GM21717 (cell line): ENCODE measurements at regions not wholly inside any gene's neighbourhood (a gene's known extent, or its start where the extent isn't known, plus 50 kb on each side); places are given as distances from the start of the nearest gene placed in this dataset.

Experiments
- ATAC-seq: cut with Tn5 transposase; IDR thresholded peaks from one replicate; pipeline ENCODE4 v1.9.1; 2021; ENCODE audit warnings: mild to moderate bottlenecking, moderate library complexity; ENCODE audit not compliant: unreplicated experiment

DNA sequence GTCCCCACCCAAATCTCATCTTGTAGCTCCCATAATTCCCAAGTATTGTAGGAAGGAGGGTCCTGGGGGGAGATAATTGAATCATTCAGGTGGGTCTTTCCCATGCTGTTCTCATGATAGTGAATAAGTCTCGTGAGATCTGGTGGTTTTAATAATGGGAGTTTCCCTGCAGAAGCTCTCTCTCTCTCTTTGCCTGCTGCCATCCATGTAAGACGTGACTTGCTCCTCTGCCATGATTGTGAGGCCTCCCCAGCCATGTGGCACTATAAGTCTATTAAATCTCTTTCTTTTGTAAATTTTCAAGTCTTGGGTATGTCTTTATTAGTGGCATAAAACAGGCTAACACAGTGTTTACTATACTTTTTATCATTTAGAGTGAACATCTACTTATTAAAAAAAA lies 338.8 kb downstream of the ANKRD7 start:
- no peak for ATAC-seq

- ATAC-seq: no peak
These were observed 348.1 kb downstream of the ANKRD7 start for GRCh38 chr7:118572604-118573003.

- ATAC-seq: no peak
These were observed 348.6 kb downstream of the ANKRD7 start for GRCh38 chr7:118573085-118573484.

- ATAC-seq: no peak
These were observed 351.0 kb downstream of the ANKRD7 start for GRCh38 chr7:118575393-118575948.

DNA sequence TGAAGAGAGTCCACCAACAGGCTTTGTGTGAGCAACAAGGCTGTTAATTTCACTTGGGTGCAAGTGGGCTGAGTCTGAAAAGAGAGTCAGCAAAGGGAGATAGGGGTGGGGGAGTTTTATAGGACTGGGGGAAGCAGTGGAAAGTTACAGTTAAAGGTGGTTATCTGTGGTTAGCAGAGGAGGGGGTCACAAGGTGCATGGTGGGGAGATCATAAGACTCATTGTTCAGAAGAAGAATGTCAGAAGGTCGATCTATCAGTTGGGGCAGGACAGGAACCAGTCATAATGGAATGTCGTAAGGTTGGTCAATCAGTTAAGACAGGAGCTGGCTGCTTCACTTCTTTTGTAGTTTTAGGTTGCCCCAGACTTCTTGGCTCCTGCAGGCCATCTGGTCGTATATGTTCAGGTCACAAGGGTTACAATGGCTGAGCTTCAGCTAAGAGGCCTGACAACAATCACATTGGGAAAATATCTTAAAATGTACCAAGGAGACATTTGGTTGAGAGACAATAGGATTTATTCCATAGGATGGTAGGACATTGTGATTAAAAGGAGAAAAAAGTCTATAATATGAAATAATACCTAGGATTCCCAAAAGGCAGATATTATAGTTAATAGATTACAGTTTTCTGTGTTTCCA lies 356.4 kb downstream of the ANKRD7 start:
- no peak for ATAC-seq

GRCh38 chr7:118583641-118584040 lies 359.1 kb downstream of the ANKRD7 start:
- ATAC-seq: no peak

- ATAC-seq: no peak
These were observed 361.7 kb downstream of the ANKRD7 start for GRCh38 chr7:118586248-118586647.

- peak; percentile 88 for ATAC-seq
These were observed 365.6 kb downstream of the ANKRD7 start for GRCh38 chr7:118590107-118590506.

GRCh38 chr7:118602090-118602489 lies 377.6 kb downstream of the ANKRD7 start:
- no peak for ATAC-seq

- no peak for ATAC-seq
These were observed 382.1 kb downstream of the ANKRD7 start for GRCh38 chr7:118606602-118607001.

- ATAC-seq: no peak
These were observed 384.7 kb downstream of the ANKRD7 start for GRCh38 chr7:118609207-118609606.

- no peak for ATAC-seq
These were observed 391.2 kb downstream of the ANKRD7 start for GRCh38 chr7:118615681-118616080.

DNA sequence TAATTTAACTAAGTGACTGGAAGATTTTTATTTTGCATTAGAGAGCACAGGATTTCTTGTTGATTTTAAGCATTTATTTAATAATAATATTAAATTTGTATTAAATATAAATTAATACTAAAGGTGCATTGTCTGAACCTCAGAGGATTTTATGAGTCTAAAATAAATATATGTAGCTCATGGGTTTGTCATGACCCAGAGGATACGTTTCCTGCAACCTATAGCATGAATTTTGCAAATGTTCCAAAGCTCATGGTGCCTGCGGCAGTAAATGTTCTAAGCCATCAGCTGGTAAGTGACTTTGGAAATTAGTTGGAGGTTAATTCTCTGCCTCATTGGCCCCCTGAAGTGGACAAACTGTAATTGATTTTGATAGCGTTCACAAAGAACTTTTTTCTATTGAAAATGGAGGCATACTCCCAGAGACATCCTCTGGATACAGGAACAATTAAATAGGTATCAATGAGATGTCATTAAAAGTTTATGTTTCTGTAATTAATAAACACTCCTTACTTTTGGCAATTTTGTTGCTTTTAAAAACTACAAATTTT lies 397.4 kb downstream of the ANKRD7 start:
- ATAC-seq: no peak

- no peak for ATAC-seq
These were observed 402.2 kb downstream of the ANKRD7 start for GRCh38 chr7:118626739-118627138.

DNA sequence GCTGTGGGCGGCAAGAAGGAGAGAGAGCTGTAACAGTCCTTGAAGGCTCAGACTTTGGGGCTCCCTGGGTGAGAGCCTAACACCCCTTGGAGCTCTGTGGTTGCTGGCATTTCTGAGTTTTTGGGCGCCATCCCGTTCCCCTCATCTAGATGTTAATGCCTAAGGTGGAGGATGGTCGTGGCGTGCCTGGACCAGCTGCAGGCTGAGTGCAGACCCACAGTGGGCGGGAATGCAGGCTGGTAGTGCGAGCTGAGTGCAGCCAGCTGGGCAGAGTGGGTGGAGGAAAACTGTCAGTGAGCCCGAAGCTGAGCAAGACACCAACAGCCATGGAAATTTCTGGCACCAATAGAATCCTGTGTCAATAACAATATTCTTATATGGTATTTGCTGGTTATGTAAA lies 403.0 kb downstream of the ANKRD7 start:
- ATAC-seq: no peak

- ATAC-seq: no peak
These were observed 405.5 kb downstream of the ANKRD7 start for GRCh38 chr7:118629898-118630438.

GRCh38 chr7:118642396-118642795 lies 417.9 kb downstream of the ANKRD7 start:
- ATAC-seq: no peak

DNA sequence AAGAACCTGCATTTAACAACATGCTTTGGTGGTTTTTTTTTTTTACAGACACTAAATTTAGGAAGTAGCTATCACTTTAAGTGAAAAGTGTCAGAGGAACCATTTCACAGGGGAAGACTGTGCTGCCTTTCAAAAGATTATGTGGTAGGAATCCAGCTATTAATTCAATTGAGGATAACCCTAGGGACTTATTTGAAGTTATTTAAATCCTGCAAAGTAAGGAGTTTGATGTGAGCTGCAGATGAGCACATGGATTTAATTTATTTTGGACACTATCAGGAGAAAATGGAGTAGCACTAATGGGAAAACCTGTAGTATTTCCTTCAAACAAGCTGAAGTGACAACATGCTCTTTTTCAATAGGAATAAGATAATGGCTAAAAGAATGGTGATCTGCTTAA lies 419.8 kb downstream of the ANKRD7 start:
- no peak for ATAC-seq

- ATAC-seq: no peak
These were observed 423.5 kb downstream of the ANKRD7 start for GRCh38 chr7:118648002-118648401.

- peak; percentile 96 for ATAC-seq
These were observed 433.0 kb downstream of the ANKRD7 start for GRCh38 chr7:118657391-118658005.

DNA sequence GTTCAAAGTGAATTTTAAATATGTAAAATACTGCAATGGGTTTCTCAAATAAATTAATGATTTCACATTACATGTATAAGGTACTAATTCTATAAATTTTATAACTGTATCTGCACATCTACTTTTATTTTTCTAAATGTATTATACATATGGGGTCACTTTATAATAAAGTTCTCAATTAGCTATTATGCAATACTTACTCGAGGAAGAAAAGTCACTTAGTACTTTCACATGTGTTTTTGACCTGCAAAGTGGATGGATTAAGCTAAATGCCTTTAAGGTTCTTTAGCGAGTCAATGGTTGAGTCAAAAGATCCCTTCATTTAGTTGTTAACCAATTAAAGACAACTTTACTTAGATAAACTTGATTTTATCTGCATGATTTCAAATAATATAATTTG lies 437.8 kb downstream of the ANKRD7 start:
- ATAC-seq: no peak

DNA sequence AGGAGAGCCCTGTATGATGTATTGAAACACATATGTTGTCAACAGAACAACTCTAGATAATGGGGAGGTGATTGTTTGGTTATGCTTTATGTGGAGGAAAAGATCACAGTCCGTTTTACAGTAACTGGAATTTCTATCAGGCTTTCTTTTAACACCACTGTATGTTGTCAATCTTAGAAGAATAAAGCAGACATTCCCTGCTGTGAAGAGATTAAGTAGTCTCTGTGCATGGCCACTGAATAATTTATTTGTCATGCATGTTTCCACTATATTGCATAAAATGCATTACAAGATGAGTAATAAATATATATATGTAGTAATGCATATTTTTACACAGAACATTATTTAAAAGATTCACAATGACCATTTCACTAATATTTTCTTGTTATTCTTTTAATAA lies 440.0 kb downstream of the ANKRD7 start:
- ATAC-seq: no peak
